Left hindlimb (tissue), 1 donor: ENCODE measurements at regions not wholly inside any gene's neighbourhood (a gene's known extent, or its start where the extent isn't known, plus 50 kb on each side); places are given as distances from the start of the nearest gene placed in this dataset.
"Not testable (repeated sequence)": the region's sequence is repeated elsewhere in the genome, so short reads cannot be mapped to it uniquely, and the experiment has no call there.

Experiments used
- DNase-seq: peaks from one replicate; pipeline ENCODE4 v3.0.0-alpha.2; 2018

DNA sequence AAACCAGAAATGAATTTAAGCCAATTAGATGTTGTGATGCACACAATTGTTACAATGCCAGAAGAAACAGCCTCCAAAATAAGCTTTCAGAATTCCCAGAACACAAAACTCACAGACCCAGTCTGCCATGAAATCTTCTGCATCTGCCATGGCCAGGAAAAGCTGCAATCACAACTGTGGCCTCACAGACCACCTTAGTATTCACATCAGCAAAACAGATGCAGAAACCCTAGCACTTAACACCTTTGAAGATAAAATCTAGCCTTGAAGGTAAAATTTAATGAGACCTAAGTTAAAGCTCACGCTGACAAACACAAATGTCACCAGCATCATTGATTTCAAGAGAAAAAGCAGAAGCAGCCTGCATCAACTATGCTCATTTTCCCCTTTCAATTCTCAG, 566.8 kb upstream of the TMPRSS15 start:
- no peak for DNase-seq

DNA sequence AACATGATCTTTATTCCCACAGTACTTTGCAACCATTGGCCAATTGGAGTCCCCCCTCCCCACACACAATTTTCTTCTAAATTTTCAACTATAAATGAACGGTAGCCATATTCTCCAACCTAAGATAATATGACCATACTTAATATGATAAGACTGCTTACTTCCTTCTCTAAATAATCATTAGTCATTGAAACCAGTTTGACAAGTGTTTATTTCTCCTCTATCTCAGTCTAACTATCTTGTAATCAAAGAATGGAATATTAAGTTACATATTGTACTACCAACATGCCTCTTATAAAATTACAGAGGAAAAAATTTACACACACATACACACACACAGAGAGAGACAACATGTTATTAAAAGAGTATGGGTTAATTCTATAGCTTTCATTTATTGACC, 567.4 kb upstream of the TMPRSS15 start:
- DNase-seq = no peak

DNA sequence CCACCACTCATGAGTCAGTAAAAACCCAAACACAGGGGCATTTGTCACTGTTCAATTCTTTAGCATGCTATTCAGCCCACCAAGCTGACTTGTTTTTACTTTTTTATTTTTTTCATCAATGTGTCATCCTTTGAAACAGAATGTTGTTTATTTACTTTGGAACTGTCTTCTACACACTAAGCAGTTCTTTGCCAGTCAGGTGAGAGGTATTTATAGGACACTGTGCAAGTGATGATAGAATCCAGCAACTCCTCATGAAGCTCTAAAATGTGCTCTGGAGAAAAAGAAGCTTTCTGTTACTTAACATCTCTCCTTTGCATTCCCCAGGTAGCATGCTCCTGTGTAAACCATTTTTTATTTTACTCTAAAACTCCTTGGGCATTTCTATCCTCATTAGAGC, 582.0 kb upstream of the TMPRSS15 start:
- DNase-seq = no peak

DNA sequence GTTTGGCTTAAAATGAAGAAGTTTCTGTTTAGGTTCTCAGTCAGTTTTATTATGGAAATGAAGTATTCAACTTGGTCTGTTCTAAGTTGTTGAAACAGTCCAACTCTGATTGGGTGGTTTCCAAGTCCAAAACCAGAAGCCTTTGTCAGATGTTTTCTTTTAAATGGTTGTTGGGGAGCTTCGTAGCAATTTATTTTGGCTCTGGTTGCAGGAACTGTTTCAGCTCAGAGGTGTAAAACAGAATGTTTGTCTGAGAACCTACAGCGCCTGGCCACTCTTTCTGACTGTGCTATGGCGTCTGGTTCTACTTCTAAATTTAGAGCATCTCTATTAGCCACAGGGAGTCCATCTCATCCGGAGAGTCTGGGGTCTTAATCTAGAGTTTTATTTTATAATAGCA, 582.6 kb upstream of the TMPRSS15 start:
- no peak for DNase-seq

DNA sequence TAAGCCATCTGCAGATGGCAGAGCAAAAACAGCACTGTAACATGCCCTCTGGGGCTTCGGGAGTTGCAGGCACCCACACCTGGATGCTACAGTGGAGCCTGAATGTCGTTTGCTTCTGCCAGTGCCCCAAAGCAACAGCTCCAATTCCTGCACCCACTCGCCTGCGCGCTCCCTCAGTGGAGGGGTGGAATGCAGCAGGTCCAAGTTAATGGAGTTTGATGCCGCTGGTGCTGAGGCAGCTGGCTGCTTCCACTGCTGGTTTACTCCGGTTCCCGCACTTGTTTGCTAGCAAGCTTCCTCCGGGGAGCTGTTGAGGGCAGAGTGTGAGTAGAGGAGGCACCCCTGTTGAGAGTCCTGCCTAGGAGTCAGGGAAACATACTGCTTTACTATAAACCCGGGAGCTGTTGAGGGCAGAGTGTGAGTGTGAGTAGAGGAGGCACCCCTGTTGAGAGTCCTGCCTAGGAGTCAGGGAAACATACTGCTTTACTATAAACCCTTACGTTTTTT, 584.0 kb upstream of the TMPRSS15 start:
- no peak for DNase-seq

DNA sequence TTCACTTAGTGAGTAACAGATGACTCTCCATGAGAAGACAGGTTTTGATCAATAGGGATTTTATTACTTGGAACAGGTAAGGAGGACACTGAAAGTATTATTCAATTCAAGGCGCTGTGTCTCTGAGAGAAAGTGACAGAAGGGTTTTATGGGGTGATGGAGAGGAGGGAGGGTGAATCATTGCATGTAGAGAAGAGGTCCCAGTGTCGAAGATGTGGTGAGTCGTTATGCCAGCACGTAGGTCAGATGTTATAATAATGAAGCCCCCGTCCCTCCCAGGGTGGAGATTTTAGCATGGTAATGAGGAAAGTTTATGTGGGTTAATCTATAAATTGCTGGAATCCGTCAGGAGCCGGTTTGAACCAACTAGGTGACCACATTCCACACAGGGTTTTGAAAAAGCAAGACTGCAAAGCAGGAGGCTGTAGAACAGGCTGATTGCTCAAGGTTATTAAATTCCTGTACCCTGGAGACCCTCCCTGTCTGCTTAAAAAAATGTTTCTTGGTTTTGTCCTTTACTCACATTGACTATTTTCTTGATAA, 586.4 kb upstream of the TMPRSS15 start:
- no peak for DNase-seq

DNA sequence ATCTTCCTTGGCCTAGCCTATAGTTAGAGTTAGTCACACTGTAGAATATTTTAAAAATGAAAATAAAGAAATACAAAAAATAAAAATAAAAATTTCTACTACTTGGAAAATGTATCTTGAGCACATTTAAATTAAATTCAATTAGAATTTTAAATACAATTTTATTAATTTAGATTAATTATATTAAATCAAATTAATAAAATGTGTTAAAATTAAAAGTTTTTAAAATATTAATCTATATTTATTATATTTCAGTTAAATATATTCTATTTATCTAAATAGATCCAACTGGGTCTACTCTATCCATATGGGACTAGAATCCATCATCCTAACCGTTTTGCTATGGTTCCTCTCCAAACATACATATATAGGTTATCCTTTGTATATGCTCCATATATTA, 588.3 kb upstream of the TMPRSS15 start:
- DNase-seq = no peak

DNA sequence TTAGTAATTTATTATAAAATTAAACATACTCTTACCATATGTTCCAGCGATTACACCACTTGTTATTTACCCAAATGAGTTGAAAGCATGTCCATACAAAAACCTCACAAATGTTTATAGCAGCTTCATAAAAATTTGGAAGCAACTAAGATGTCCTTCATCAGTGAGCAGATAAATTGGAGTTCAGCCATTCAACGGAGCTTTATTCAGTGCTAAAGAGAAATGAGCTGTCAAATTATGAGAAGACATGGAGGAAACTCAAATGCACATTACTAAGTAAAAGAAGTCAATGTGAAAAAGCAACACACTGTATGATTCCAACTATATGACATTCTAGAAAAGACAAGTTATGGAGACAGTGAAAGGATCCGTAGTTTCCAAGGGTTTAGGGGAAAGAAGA, 606.7 kb upstream of the TMPRSS15 start:
- DNase-seq = no peak

DNA sequence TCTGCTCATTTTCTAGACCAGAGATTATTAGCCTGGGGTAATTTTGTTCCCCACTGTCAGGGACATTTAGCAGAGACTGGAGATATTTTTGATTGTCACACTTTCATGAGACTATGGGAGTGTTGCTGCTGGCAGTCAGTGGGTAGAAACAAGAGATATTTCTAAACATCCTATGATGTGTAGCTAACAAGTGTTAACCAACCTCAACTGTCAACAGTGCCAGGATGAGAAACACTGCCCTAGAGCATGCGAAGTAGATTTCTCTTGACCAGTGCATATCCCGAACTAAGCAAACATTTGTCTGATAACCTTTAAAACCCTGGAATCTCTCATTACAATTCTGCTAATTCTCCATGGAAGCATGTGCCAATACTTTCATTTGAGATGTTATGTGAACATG, 607.4 kb upstream of the TMPRSS15 start:
- no peak for DNase-seq

DNA sequence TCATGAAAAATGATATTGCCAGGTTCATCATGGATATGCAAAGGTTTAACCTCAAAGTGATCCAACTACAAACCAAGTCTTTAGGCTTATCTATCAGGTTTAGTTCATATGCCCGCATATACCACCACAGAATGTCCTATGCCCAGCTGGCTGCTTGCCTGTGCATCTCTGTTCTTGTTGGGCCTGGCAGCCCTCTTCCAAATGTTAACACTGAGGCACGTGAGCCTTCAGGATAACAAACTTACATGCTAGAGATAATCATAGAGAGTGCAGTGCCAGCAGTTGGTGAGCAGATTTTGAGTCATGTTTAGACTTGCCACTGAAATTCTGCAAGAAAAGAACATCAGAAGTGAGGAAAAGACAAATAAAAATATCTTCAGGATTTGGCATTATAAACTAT, 607.9 kb upstream of the TMPRSS15 start:
- no peak for DNase-seq

DNA sequence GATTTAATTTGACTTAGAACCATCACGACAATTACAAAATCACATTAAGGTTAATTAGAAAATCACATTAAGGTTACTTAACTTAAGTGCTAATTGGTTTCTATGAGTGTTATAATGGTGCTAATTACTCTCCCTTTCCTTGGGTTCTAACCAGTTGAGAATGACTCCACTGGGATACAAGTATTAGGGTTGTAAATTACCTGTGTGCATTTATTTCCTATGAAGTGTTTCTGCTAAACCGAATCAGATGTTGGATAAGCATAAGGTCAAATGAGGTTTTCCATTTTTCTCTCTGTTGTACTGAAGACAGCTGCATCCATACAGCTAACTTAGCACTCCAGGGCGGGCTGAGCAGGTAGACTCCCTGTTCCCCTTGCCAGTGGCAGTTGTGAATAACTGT, 610.3 kb upstream of the TMPRSS15 start:
- DNase-seq = no peak

DNA sequence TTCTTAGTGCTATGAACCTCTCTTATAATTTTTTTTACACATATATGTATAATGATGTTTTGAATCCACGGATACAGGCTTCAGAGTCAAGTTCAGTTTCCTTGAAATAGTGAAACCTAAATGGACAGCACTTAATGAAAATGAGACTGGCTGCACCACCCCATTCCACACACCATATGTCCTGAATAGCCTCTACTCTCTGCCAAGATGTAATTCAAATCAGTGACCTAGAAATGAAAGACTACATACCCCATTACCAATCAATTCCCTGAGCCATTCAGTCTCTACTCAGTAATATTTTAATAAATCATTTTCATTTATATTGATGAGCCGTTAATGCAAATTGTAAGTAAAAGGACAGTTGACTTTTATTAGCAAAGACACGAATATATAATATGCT, 614.9 kb upstream of the TMPRSS15 start:
- DNase-seq = no peak

DNA sequence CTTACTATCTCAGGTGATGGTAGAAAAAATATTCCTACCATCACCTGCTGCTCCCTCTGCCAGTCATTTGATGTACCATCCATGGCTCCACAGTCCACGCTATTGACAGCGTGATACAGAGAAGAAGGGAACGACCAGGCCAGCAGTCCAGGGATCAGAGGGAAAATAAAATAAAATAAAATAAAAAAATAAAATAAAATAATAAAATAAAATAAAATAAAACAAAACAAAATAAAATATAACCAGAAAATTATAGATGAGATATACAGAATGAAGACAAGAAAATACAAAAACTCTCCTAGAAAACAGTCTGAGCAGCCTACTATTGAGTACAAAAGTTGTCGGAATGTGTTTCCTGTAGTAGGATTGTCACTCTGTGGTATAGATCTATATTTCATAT, 619.4 kb upstream of the TMPRSS15 start:
- DNase-seq = no peak

DNA sequence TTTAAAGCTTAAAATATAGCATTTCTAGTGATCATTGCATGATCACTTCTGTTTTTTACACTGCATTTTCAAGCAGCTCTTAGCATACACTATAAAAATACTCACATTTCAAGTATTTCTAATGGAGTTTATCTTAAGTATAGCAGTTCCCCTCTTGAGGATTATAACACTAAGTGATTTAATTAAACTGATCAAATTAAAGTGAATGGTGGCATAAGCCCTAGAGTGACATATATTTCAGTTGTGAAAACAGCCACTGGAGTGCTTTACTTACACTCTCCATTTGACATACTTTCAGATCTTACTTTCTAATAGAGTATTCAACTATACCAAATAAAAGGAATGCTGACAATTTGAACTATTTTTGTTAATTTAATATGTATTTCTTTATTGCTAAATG, 623.3 kb upstream of the TMPRSS15 start:
- no peak for DNase-seq

DNA sequence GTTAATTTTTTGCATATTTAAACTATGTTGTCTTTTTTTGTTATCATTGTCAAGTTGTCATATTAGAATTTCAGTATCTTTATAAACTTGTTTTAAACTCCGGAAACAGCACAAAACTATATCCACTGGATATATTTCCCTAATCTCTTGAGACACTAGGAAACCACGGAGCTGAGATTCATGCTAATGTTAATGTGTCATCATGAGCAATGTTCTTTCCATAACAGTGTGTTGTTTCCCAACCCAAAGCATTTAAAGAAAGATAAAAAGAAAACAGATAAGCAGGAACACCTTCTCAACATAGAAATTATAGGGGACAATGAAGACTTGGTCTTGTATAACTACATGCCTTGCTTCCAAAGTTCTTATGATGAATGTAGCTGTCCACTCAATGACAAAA, 626.2 kb upstream of the TMPRSS15 start:
- no peak for DNase-seq

DNA sequence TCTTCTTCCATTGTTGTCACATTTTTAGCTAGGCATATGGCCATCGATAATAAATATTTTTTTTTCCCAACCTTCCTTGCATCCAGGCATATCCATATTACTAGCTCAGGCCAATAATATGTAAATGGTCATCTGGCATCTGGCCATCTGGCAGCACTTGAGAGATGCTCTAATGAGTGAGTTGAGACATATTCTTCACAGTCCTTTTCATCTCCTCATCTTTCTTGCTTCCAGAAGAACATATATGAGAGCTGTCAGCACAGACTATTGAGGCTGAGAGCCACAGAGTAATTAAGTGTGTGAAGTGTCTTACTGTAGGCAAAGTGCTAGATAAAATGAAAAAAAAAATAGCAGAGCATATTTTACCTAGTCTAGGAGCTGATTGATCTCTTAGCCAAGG, 628.4 kb upstream of the TMPRSS15 start:
- DNase-seq = no peak

DNA sequence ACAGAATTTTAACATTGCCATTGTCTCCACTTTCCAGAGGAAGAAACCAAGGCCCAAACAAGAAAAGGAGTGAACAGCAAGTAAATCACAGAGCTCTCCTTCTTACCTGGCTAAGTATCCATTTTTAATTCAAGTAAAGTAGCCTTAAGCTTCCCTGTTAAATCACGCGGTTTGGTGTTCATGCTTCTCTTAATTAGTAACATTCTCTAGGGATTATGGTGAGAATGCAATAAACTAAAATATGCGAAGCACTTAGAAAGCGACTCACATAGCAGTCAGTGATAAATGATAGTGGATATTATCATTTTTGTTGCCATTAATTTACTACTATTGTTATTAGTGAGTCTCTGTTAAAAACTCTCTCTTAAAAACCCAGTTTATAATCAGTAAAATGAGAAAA, 630.5 kb upstream of the TMPRSS15 start:
- no peak for DNase-seq

DNA sequence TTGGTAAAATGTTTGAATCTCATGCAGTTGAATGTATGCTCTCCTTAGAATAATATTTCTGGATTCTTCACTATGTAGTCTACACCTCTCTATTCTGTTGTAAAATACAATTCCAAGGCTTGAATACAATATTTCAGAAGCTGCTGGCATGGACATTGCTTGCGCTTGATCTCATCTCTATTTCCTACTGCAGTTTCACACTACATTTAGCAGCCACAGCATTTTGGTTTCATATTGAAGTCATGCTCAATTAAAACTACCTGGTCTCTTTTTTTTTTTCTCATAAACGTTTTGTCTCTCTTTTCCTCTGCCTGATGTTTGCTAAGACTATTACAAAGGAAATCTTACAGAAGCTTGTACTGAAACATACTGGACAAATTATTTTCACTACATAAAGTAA, 631.0 kb upstream of the TMPRSS15 start:
- DNase-seq = no peak

DNA sequence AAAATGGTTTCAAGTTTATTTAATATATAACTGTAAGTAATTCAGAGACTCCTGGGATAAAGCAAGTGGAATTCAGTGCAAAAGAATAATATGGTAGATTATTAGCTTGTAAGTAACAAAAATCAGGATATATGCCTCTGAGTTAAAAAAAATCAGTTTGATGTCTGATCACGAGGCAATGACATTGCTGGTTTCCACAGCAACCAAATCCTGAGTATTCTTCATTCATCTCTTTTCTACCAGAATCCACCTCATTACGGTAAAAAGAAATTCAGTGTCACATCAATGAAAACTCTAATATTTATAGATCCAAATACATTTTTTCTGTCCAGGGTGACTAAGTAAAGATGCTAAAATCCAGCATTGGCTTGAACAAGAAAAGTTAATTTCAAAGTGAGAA, 642.3 kb upstream of the TMPRSS15 start:
- DNase-seq = no peak

DNA sequence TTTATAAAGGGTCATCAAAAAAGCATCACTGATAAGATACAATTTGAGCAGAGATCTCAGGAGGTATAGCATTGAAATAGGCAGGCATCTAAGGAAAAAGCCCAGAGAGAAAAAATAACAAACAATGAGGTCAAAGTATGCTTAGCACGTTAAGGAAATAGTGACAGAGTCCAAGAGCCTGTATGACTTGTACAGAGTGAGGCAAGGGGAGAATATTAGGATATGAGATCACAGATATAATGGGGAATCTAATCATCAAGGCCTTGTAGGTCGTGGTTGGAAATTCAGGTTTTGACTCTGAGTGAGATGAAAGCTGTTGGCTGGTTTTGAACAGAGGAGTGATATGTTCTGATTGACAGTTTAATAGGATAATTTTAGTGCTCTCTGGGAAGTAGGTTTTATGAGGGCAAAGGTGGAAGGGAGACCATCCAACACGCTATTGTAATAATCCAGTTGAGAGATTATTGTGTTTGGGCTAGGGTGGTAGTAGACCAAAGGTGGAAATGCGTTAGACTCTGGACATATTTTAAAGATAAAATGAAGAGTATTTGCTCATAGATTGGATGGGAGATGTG, 644.6 kb upstream of the TMPRSS15 start:
- no peak for DNase-seq

DNA sequence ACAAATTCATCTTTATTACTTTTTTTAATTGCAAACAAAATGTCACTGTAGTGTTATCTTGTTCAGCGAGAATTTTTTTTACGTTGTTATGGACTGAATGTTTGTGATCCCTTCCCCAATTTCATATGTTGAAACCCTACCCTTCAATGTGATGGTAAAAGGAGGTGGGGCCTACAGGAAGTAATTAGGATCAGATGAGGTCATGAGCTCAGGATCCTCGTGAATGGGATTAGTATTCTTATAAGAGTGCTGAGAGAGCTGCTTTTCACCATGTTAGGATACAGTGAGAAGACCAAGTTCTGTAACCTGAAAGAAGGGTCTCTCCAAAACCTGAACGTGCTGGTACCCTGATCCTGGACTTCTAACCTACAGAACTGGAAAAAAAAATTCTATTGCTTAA, 646.0 kb upstream of the TMPRSS15 start:
- DNase-seq = no peak

DNA sequence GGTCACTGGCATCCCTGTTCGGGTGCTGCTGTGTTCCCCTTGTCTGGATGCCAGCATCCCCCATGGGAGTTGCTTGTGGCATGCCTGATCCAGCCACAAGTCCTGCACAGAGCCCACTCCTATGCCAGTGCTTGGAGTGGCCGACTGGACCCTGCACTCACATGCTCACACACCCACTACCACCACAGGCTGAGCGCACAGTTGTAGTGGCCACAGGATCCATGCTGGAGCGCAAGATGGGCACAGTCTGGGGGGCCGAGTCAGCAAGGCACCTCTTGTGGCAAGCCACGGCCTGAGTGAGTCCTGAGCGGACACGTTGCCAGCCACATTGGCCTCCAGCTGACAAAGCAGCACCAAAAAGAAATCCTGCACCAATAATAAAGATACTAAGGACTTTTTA, 661.6 kb upstream of the TMPRSS15 start:
- DNase-seq = no peak

DNA sequence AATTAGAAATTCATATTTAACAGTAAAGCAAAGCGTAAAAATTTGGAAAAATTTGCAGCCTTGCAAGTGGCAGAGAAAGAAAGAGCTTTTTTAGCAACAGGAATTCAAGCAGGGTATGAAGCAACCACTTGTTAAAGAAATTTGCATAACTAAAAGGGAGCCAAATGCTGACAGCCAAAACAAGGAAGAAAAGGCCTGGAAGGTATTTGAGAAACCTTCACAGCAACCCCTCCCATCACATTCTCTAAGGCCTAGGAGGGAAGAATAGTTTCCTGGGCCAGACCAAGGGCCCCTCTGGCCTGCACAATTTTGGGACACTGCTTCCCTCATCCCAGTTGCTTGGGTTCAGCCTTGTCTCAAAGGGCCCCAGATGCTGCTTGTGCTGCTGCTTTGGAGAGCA, 672.4 kb upstream of the TMPRSS15 start:
- no peak for DNase-seq

DNA sequence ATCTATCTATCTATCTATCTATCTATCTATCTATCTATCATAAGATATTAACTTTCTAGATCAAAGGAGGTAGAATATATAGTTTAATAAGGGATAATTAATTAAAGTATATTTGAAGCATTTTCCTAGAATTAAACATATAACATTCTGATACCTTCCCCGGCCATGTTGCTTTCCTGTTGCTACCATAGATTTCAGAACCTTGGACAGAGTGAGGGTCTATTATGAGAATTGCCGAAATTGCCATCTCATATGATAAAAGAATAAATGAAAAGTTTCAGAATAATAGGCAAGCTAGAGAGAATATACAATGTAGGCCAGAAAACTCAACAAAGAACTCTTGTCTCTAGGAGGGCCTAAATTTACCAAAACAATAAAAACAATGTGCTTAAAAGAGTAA, 706.1 kb upstream of the TMPRSS15 start:
- DNase-seq = no peak

DNA sequence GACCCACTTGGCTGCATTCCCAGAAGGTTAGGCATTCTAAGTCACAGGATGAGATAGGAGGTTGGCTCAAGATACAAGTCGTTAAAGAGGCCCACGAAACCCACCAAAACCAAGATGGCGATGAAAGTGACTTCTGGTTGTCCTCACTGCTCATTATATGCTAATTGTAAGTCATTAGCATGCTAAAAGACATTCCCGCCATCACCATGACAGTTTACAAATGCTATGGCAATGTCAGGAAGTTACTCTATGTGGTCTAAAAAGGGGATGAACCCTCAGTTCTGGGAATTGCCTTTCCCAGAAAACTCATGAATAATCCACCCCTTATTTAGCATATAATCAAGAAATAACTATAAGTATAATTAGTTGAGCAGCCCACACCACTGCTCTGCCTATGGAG, 715.7 kb upstream of the TMPRSS15 start:
- DNase-seq = not testable (repeated sequence)

DNA sequence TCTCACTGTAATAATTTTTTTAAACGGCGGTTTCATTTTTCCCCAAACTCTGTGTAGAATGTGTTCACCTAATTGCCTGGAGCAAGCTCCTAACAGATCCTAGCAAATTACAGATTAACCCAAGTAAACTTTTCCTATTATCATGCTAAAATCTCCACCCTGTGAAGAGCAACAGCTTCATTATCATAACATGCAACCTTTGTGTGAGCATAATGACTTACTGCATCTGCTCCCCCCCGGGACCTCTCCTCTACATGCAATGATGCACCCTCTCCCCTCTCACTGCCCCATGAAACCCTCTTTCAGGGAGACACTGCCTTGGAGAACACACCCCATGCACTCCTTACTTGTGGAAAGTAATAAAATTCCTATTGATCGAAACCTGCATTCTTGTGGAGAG, 717.0 kb upstream of the TMPRSS15 start:
- no peak for DNase-seq
